ENCODE measurements at regions not wholly inside any gene's neighbourhood (a gene's known extent, or its start where the extent isn't known, plus 50 kb on each side); places are given as distances from the start of the nearest gene placed in this dataset.

DNA sequence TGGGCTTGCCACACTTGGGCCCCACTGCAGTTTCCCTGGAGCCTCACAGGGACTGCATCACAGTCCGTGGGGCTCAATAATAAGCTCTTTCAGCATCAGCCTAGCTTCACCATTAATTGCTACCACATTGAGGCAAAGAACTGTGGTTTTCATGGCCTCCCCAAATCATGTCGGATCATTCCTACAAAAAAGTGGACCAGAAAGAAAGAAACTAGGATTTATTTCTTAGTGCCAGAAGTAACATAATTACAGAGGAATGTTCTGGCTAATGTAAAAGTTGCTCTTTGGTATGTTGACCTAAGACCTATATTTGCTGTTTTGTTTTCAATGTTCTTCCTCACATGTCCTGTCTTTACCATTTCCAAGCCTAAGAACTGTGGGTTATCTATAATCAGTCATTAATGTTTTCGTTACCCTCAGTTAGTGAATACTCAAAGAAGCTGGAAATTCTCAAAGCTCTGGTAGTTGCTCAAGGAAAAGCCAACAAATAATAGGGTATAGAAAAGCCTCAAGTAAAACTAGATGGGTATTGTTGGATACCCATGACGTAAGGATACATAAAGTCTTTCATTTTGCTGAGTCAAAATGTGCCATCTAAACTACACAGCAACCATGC is 173.9 kb downstream of the LTN1 start:
- no peak for TF ChIP-seq POLR2A (IDR thresholded peaks at IDR 0.05)
- TF ChIP-seq, protein P1, sequence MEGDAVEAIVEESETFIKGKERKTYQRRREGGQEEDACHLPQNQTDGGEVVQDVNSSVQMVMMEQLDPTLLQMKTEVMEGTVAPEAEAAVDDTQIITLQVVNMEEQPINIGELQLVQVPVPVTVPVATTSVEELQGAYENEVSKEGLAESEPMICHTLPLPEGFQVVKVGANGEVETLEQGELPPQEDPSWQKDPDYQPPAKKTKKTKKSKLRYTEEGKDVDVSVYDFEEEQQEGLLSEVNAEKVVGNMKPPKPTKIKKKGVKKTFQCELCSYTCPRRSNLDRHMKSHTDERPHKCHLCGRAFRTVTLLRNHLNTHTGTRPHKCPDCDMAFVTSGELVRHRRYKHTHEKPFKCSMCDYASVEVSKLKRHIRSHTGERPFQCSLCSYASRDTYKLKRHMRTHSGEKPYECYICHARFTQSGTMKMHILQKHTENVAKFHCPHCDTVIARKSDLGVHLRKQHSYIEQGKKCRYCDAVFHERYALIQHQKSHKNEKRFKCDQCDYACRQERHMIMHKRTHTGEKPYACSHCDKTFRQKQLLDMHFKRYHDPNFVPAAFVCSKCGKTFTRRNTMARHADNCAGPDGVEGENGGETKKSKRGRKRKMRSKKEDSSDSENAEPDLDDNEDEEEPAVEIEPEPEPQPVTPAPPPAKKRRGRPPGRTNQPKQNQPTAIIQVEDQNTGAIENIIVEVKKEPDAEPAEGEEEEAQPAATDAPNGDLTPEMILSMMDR (IDR thresholded peaks at IDR 0.05) = no peak
